GM19023 (cell line): ENCODE measurements at regions not wholly inside any gene's neighbourhood (a gene's known extent, or its start where the extent isn't known, plus 50 kb on each side); places are given as distances from the start of the nearest gene placed in this dataset.

Source experiments
- ATAC-seq: cut with Tn5 transposase; IDR thresholded peaks from one replicate; pipeline ENCODE4 v1.9.1; 2021; ENCODE audit warnings: mild to moderate bottlenecking, moderate library complexity; ENCODE audit not compliant: unreplicated experiment

DNA sequence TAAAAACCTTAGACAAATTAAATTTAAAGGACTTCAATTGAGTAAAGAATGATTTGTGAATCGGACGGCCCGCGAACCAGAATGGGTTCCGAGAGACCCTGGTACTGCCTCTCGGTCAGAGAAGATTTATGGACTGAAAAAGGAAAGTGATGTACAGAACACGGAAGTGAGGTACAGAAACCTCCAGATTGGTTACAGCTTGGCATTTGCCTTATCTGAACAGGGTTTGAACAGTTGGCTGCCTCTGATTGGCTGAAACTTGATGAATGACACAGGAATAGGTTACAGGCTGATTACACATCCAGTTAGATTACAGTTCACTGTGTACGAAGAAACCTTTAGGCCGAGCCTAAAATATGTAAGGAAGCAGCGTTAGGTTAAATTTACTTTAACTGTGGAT lies 156.5 kb upstream of the EGFLAM start:
- ATAC-seq, result no peak

- ATAC-seq, result no peak
These were observed 158.9 kb upstream of the EGFLAM start for GRCh38 chr5:38099205-38100168.

DNA sequence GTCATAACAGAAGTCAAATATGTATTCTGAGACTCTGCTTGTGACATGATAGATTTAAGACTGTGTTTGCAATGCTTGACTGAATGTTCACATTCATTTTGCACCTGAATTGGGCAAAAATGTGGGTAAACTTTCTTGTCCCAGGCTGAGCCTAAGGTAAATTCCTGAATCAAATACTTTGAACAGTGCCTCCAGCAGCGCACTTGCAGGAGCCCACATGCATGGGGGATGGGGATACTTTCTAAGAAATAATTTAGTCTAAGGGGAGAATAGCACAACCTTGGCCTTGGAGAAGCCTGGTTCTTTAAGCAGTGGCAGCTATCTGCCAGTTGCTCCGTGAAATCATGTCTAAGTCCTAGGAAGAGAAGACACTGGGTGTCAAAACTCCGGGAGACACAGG lies 163.5 kb upstream of the EGFLAM start:
- ATAC-seq, result no peak

DNA sequence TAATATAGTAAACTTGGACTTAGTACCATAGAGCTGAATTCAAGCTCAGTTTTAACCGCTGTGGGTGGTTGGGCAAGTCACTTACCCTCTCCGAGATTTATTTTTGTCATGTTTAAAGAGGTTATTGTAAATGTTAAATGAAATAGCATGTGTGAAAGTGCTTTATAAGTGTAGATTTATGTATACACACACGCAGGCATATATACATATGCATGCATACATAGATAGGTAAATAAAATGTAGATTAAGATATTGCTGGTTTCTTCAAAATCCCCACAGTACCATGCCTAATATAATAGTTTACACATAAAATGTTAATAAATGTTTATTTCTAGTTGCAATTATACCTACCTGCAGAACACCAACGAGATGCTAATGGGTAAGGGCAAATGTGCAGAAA lies 164.5 kb upstream of the EGFLAM start:
- no peak for ATAC-seq

DNA sequence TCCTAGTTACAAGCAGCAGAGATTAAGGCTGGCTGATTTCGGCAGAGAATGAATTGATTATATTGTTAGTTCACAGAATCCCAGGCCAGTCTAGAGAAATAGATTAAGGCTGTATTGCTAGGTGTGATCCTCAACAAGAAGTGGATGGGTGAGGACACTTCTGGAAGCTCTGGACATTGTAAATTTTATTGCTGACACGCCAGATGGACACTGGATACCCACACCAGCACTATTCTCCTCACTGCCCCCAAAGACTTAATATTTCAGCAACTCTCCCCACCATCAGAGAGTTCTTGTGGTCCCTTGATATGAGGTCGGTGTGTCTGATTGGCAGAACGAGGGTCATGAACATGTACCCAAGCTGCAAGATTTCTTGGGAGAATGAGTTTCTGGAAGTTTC lies 171.6 kb upstream of the EGFLAM start:
- no peak for ATAC-seq

DNA sequence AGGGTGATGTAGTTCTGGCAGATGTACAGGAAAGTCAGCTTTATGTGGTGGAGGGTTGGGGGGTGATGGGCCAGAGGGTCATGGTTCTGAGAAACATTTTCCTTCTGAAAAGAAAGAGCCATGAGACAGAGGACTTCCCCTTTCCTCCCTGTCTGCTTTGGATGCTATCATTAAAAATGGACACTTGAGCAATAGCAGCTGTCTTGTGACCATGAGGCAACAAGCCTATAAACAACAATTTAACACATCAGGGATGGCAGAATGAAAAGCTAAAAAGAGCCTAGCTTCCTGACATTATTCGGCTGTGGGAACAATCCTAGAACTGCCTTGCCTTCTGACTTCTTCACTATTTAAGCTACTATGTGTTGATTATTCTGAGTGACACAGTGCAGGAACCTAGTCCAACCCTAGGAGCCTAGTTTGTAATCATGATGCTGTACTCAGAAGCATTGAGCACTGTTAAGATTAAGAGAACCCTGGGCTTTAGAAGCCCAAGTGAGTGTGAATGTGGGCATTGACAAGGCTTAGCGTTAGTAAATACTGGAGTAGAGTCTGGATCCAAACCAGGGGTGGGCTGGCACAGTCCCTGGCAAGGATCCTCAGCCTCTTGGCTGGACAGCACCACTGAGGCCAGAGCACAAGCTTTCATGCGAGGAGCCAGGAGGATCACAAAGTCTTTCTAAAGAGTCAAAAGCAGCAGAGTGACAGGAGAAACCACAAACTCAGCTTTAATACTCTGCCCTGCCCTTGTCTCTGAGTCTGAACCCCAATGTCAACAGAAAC lies 178.5 kb upstream of the EGFLAM start:
- ATAC-seq, result no peak

DNA sequence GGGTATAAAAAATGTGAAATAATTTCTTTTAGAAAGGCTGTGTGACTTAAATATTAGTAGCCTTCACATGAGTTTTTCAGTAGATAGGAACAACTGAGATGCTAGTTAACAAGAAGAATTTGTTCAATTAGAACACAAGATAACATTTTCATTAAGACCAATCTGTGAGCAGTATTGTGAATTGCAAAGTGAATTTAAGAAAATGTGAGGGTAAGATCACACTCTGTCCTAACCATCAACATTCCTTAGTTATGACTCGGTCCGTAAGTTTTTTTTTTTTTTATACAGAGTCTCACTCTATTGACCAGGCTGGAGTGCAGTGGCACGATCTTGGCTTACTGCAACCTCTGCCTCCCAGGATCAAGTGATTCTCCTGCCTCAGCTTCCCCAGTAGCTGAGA lies 180.2 kb upstream of the EGFLAM start:
- no peak for ATAC-seq

DNA sequence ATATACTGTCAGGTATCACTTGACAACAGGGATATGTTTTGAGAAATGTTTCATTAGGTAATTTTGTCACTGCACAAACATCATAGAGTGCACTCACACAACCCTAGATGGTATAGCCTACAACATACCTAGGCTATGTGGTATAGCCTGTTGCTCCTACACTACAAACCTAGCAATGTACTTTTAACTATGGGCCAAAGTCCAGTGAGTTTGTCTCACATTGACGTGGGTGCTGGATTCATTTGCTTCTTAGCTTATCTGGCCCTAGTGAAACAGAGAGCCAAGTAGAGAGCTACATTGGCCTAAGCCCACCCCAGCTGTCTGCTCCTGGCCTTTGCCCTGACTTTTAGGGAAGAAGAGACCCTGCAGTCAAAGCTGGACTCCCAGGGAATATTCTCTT lies 180.7 kb upstream of the EGFLAM start:
- no peak for ATAC-seq

DNA sequence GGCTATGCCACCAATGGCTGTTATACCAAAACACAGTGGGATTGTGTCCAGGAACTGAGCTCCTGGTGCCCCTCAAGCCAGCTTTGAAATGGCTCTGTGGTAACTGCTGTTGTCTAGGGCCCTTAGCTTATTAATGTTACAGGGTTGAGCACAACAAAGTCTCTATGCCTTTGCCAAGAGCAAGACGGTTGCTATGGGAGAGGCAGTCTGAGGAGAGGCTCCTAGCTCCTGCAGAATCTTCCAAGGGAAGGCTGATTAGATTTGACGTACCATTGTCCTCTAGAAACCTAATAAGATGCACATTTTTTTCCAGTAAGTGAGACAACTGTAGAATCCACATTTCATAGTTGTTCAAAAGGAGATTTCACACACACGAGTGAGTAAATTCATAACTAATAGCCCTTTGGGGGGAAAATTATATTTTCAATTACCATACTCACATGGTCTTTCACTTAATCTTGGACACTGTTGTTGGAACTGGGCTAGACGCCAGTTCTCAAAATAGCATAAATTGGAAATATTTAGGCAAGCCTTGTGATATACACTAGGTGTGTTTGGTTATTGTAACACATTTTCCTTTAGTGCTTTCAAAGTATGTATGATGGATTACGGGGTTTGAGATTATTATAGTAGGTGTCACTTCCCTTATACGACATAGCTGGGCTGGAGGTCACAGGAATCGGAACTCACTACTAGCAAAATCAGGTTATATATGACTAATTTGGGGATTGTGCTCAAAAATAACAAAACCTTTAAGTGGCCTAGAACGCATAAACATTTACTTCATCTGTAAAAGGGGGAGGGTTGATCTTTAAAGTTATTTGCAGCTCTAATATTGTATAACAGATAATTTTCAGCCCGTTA lies 186.3 kb upstream of the EGFLAM start:
- no peak for ATAC-seq

- ATAC-seq, result no peak
These were observed 187.9 kb upstream of the EGFLAM start for GRCh38 chr5:38070304-38070950.

DNA sequence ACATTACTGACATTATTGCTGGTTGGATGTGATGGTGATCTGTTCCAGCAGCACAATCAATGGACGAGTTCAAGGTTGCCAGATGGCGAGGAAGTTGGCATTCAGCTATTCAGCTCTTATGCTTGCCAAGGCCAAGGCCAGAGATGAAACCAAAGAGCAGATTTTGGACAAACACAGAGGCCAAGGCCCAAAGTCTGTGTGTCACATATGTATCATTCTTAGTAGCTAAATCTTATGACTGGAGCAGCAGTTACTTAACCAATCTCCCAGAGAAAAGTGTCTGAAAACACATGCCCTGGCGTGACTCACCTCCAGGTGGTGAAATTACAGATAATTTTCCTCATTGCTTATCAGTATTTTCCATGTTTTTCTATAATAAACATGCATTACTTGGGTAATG lies 189.0 kb upstream of the EGFLAM start:
- ATAC-seq, result no peak

DNA sequence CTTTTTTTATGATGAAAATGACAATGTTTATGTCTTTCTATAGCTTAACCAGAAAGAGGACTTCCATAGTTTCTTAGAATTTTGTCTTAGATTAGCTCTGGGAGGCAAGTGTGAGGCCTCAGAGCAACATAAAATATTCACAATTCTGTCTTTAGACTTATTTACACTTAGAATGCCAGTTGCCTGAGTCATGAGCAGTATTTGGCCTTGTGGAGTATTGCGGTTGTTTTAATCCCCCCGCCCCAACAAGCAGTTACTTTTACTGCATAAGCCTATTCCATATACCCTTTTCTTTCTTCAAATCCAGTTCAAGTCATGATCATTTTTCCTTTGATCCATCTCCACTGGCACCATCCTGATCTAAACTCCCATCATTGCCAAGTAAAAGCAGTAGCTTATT lies 198.0 kb upstream of the EGFLAM start:
- no peak for ATAC-seq

DNA sequence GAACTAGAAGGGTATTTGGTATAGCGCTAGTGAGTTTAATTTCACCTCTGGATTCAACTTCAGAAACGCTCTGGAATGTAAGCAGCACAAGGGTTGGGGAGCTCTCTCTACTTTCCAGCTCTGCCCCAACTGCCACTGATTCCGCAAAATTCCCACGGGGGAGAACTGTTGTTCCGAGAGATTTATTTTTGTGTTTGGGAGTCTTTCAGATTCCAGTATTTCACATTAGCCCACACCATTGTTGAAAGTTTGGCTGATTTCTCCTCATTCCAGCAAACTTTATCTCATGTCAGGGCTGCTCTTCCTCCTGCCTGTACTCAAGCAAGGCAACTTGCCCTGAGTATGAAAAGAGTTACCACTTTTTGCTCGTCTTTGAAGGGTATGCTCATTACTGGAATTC lies 198.5 kb upstream of the EGFLAM start:
- ATAC-seq, result no peak

GRCh38 chr5:38051711-38052511 lies 206.4 kb upstream of the EGFLAM start:
- no peak for ATAC-seq

DNA sequence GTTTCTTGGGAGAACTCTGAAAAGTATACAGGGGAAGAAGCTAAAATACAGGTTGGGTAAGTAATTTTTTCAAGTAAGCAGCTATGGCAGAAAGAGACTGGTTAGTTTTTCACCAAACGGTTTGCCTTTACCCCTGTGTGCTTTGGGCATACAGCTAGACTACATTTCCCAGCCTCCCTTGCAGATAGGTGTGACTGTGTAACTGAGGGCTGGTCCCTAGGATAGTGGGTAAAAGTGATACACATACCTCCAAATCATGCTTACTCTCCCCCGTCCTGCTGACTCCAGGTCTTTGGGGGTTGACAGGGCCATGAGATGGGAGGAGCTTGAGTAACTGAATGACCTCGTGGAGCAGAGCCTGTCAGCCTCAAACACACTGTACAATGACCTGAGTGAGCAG lies 208.6 kb upstream of the GDNF start:
- ATAC-seq, result no peak

GRCh38 chr5:38046103-38046502 lies 206.3 kb upstream of the GDNF start:
- ATAC-seq, result no peak

GRCh38 chr5:38045446-38045845 lies 205.6 kb upstream of the GDNF start:
- ATAC-seq, result no peak

GRCh38 chr5:38039826-38040225 lies 200.0 kb upstream of the GDNF start:
- no peak for ATAC-seq

DNA sequence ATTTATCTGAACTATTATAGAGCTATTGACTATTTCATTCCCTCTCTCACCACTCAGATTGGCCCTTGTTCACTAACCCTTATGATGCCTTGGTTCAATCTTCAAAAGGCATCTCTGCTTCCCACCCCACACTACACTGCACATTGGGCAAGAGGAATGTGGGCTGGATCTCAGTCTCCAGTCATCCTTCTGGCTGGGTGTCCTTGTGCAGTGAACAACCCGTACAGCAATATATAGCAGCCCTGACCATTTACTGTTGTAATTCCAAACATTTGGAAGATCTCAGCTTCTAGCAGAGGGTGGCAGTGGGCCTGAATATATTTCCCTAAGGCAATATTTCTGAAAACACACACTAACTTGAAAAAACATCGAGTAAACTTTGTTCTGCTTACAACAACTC lies 199.2 kb upstream of the GDNF start:
- ATAC-seq, result no peak

DNA sequence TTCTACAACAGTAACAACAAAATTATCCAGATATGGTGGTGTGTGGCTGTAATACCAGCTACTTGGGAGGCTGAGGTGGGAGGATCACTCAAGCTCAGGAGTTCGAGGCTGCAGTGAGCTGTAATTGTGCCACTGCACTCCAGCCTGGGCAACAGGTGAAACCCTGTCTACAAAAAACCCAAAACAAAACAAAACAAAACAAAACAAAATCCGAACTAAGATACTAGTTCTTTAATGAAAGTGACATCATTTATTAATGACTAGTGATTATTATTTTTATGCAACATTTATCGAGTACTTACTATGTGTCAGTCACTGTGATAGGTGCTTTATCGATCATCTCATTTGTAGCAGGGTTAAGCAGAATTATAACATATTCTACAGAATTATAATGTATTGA lies 196.9 kb upstream of the GDNF start:
- no peak for ATAC-seq
